ENCODE measurements at regions not wholly inside any gene's neighbourhood (a gene's known extent, or its start where the extent isn't known, plus 50 kb on each side); places are given as distances from the start of the nearest gene placed in this dataset.
"Not testable (repeated sequence)": the region's sequence is repeated elsewhere in the genome, so short reads cannot be mapped to it uniquely, and the experiment has no call there.

GRCh38 chr10:128579901-128580300, 453.7 kb upstream of the MKI67 start:
- DNase-seq, result no peak
- no peaks in the 10 kb centered on the region for H3K9me2 ChIP-seq (replicated peaks; ENCODE audit: insufficient read depth, low read length)
- H3K27ac ChIP-seq (ENCODE audit: low read length), result no peak overlapping the region
- H3K36me3 ChIP-seq (ENCODE audit: insufficient read depth, low read length), result no peaks in the 10 kb centered on the region
- H4K20me1 ChIP-seq (ENCODE audit: insufficient read depth, low read depth, low read length), result no peaks in the 10 kb centered on the region
- H2AFZ ChIP-seq (ENCODE audit: low read length), result no peak overlapping the region
- no peaks in the 10 kb centered on the region for H3K9me3 ChIP-seq (ENCODE audit: low read length)
- no peaks in the 10 kb centered on the region for H3K27me3 ChIP-seq (ENCODE audit: low read length)
- no peak overlapping the region for H3K4me2 ChIP-seq (ENCODE audit: low read depth, low read length, poor library complexity, severe bottlenecking)
- no peaks in the 10 kb centered on the region for H3K79me2 ChIP-seq (ENCODE audit: low read length)
- H3K9ac ChIP-seq (ENCODE audit: low read length), result no peak overlapping the region
- H3K4me3 ChIP-seq (ENCODE audit: low read length), result no peak overlapping the region
- no peaks in the 10 kb centered on the region for H3K4me1 ChIP-seq (ENCODE audit: low read length)

- not testable (repeated sequence) for H3K27me3 ChIP-seq (ENCODE audit: low read length); H2AFZ ChIP-seq (ENCODE audit: low read length); DNase-seq; H3K4me2 ChIP-seq (ENCODE audit: low read depth, low read length, poor library complexity, severe bottlenecking); H4K20me1 ChIP-seq (ENCODE audit: insufficient read depth, low read depth, low read length); H3K9me2 ChIP-seq (replicated peaks; ENCODE audit: insufficient read depth, low read length); H3K4me3 ChIP-seq (ENCODE audit: low read length); H3K27ac ChIP-seq (ENCODE audit: low read length); H3K4me1 ChIP-seq (ENCODE audit: low read length); H3K9me3 ChIP-seq (ENCODE audit: low read length); H3K36me3 ChIP-seq (ENCODE audit: insufficient read depth, low read length); H3K9ac ChIP-seq (ENCODE audit: low read length); H3K79me2 ChIP-seq (ENCODE audit: low read length)
These were observed 456.9 kb upstream of the MKI67 start for GRCh38 chr10:128583125-128583524.

- H3K27ac ChIP-seq (ENCODE audit: low read length); H3K36me3 ChIP-seq (ENCODE audit: insufficient read depth, low read length); H3K4me2 ChIP-seq (ENCODE audit: low read depth, low read length, poor library complexity, severe bottlenecking): not testable (repeated sequence)
These were observed 460.4 kb upstream of the MKI67 start for GRCh38 chr10:128586599-128586998.

GRCh38 chr10:128587689-128588088, 461.5 kb upstream of the MKI67 start:
- no peak overlapping the region for H3K4me2 ChIP-seq (ENCODE audit: low read depth, low read length, poor library complexity, severe bottlenecking)
- no peaks in the 10 kb centered on the region for H3K36me3 ChIP-seq (ENCODE audit: insufficient read depth, low read length)
- no peak overlapping the region for H3K27ac ChIP-seq (ENCODE audit: low read length)
- H3K9me3 ChIP-seq (ENCODE audit: low read length), result no peaks in the 10 kb centered on the region
- no peak overlapping the region for H2AFZ ChIP-seq (ENCODE audit: low read length)
- H3K9ac ChIP-seq (ENCODE audit: low read length), result no peak overlapping the region
- no peaks in the 10 kb centered on the region for H3K79me2 ChIP-seq (ENCODE audit: low read length)
- no peaks in the 10 kb centered on the region for H3K9me2 ChIP-seq (replicated peaks; ENCODE audit: insufficient read depth, low read length)
- 0 out of 2 replicates have a peak, but pooled peaks cover under 1% of the 10 kb centered on the region for H3K27me3 ChIP-seq (ENCODE audit: low read length)
- no peak overlapping the region for H3K4me3 ChIP-seq (ENCODE audit: low read length)
- H4K20me1 ChIP-seq (ENCODE audit: insufficient read depth, low read depth, low read length), result no peaks in the 10 kb centered on the region
- DNase-seq, result no peak
- H3K4me1 ChIP-seq (ENCODE audit: low read length), result no peaks in the 10 kb centered on the region

More at GRCh38 chr10:128586599-128586998, 460.4 kb upstream of the MKI67 start:
- H3K9me3 ChIP-seq (ENCODE audit: low read length); H3K9ac ChIP-seq (ENCODE audit: low read length); H3K4me3 ChIP-seq (ENCODE audit: low read length); H3K4me1 ChIP-seq (ENCODE audit: low read length); H2AFZ ChIP-seq (ENCODE audit: low read length); H3K27me3 ChIP-seq (ENCODE audit: low read length); H4K20me1 ChIP-seq (ENCODE audit: insufficient read depth, low read depth, low read length); H3K79me2 ChIP-seq (ENCODE audit: low read length); DNase-seq; H3K9me2 ChIP-seq (replicated peaks; ENCODE audit: insufficient read depth, low read length): not testable (repeated sequence)

- Histone ChIP-seq H2AFZ (ENCODE audit: low read length) (no peak overlapping the region), H3K27ac (ENCODE audit: low read length) (no peak overlapping the region), H3K9me2 (replicated peaks; ENCODE audit: insufficient read depth, low read length) (no peaks in the 10 kb centered on the region), H3K4me3 (ENCODE audit: low read length) (no peak overlapping the region), H3K9ac (ENCODE audit: low read length) (no peak overlapping the region), H3K9me3 (ENCODE audit: low read length) (no peaks in the 10 kb centered on the region), H3K27me3 (ENCODE audit: low read length) (0 out of 2 replicates have a peak, but pooled peaks cover 4% of the 10 kb centered on the region), H3K79me2 (ENCODE audit: low read length) (no peaks in the 10 kb centered on the region), H4K20me1 (ENCODE audit: insufficient read depth, low read depth, low read length) (no peaks in the 10 kb centered on the region), H3K4me1 (ENCODE audit: low read length) (no peaks in the 10 kb centered on the region), H3K36me3 (ENCODE audit: insufficient read depth, low read length) (no peaks in the 10 kb centered on the region), H3K4me2 (ENCODE audit: low read depth, low read length, poor library complexity, severe bottlenecking) (no peak overlapping the region)
- DNase-seq, result no peak
These were observed 462.2 kb upstream of the MKI67 start for GRCh38 chr10:128588402-128588801.

GRCh38 chr10:128594688-128595087, 468.5 kb upstream of the MKI67 start:
- no peak for DNase-seq
- no peaks in the 10 kb centered on the region for H3K36me3 ChIP-seq (ENCODE audit: insufficient read depth, low read length)
- H4K20me1 ChIP-seq (ENCODE audit: insufficient read depth, low read depth, low read length), result no peaks in the 10 kb centered on the region
- H3K9me2 ChIP-seq (replicated peaks; ENCODE audit: insufficient read depth, low read length), result no peaks in the 10 kb centered on the region
- H2AFZ ChIP-seq (ENCODE audit: low read length), result no peak overlapping the region
- no peaks in the 10 kb centered on the region for H3K79me2 ChIP-seq (ENCODE audit: low read length)
- H3K4me1 ChIP-seq (ENCODE audit: low read length), result no peaks in the 10 kb centered on the region
- H3K4me2 ChIP-seq (ENCODE audit: low read depth, low read length, poor library complexity, severe bottlenecking), result no peak overlapping the region
- no peak overlapping the region for H3K4me3 ChIP-seq (ENCODE audit: low read length)
- H3K9me3 ChIP-seq (ENCODE audit: low read length), result no peaks in the 10 kb centered on the region; the same call in 1 of the 2 replicates
- no peak overlapping the region for H3K27ac ChIP-seq (ENCODE audit: low read length)
- H3K9ac ChIP-seq (ENCODE audit: low read length), result no peak overlapping the region
- H3K27me3 ChIP-seq (ENCODE audit: low read length), result 0 out of 2 replicates have a peak, but pooled peaks cover 4% of the 10 kb centered on the region

- Histone ChIP-seq H3K9me3 (ENCODE audit: low read length) (no peaks in the 10 kb centered on the region; the same call in 1 of the 2 replicates), H3K4me2 (ENCODE audit: low read depth, low read length, poor library complexity, severe bottlenecking) (no peak overlapping the region), H3K4me3 (ENCODE audit: low read length) (no peak overlapping the region), H3K9me2 (replicated peaks; ENCODE audit: insufficient read depth, low read length) (no peaks in the 10 kb centered on the region), H3K36me3 (ENCODE audit: insufficient read depth, low read length) (no peaks in the 10 kb centered on the region), H3K9ac (ENCODE audit: low read length) (no peak overlapping the region), H2AFZ (ENCODE audit: low read length) (no peak overlapping the region), H3K4me1 (ENCODE audit: low read length) (no peaks in the 10 kb centered on the region), H4K20me1 (ENCODE audit: insufficient read depth, low read depth, low read length) (no peaks in the 10 kb centered on the region), H3K27me3 (ENCODE audit: low read length) (0 out of 2 replicates have a peak, but pooled peaks cover 4% of the 10 kb centered on the region), H3K27ac (ENCODE audit: low read length) (no peak overlapping the region), H3K79me2 (ENCODE audit: low read length) (no peaks in the 10 kb centered on the region)
- DNase-seq, result no peak
These were observed 470.7 kb upstream of the MKI67 start for GRCh38 chr10:128596906-128597305.

GRCh38 chr10:128599030-128599429, 472.8 kb upstream of the MKI67 start:
- no peaks in the 10 kb centered on the region for H3K27me3 ChIP-seq (ENCODE audit: low read length)
- H3K9ac ChIP-seq (ENCODE audit: low read length), result no peak overlapping the region
- H3K9me3 ChIP-seq (ENCODE audit: low read length), result no peaks in the 10 kb centered on the region; the same call in 1 of the 2 replicates
- H2AFZ ChIP-seq (ENCODE audit: low read length), result no peak overlapping the region
- H3K4me1 ChIP-seq (ENCODE audit: low read length), result no peaks in the 10 kb centered on the region
- H3K36me3 ChIP-seq (ENCODE audit: insufficient read depth, low read length), result no peaks in the 10 kb centered on the region
- no peak overlapping the region for H3K27ac ChIP-seq (ENCODE audit: low read length)
- no peak overlapping the region for H3K4me3 ChIP-seq (ENCODE audit: low read length)
- no peaks in the 10 kb centered on the region for H4K20me1 ChIP-seq (ENCODE audit: insufficient read depth, low read depth, low read length)
- no peaks in the 10 kb centered on the region for H3K9me2 ChIP-seq (replicated peaks; ENCODE audit: insufficient read depth, low read length)
- H3K4me2 ChIP-seq (ENCODE audit: low read depth, low read length, poor library complexity, severe bottlenecking), result no peak overlapping the region
- no peak for DNase-seq
- no peaks in the 10 kb centered on the region for H3K79me2 ChIP-seq (ENCODE audit: low read length)

- Histone ChIP-seq H3K9ac (ENCODE audit: low read length) (no peak overlapping the region), H4K20me1 (ENCODE audit: insufficient read depth, low read depth, low read length) (no peaks in the 10 kb centered on the region), H3K4me1 (ENCODE audit: low read length) (no peaks in the 10 kb centered on the region), H3K27ac (ENCODE audit: low read length) (no peak overlapping the region), H2AFZ (ENCODE audit: low read length) (no peak overlapping the region), H3K4me3 (ENCODE audit: low read length) (no peak overlapping the region), H3K9me2 (replicated peaks; ENCODE audit: insufficient read depth, low read length) (no peaks in the 10 kb centered on the region), H3K4me2 (ENCODE audit: low read depth, low read length, poor library complexity, severe bottlenecking) (no peak overlapping the region), H3K27me3 (ENCODE audit: low read length) (no peaks in the 10 kb centered on the region), H3K79me2 (ENCODE audit: low read length) (no peaks in the 10 kb centered on the region), H3K36me3 (ENCODE audit: insufficient read depth, low read length) (no peaks in the 10 kb centered on the region), H3K9me3 (ENCODE audit: low read length) (no peaks in the 10 kb centered on the region; the same call in 1 of the 2 replicates)
- DNase-seq, result no peak
These were observed 473.3 kb upstream of the MKI67 start for GRCh38 chr10:128599538-128599937.
